IMR-90 (cell line): ENCODE measurements at regions not wholly inside any gene's neighbourhood (a gene's known extent, or its start where the extent isn't known, plus 50 kb on each side); places are given as distances from the start of the nearest gene placed in this dataset.

Experiments used
- ATAC-seq: fragments of 200-7000 bp; cut with Tn5 transposase; 2 replicates; pipeline ENCODE4 v1.9.1; 2020; ENCODE audit warnings: low read depth, mild to moderate bottlenecking, moderate library complexity
- BruUV-seq: library from RNA; stranded (reverse); fragments of 400-500 nt; replicated peaks from 2 replicates; lab custom pipeline; 2021; lab: Mats Ljungman, UMichigan
- CTCF ChIA-PET: fragments of 300-600 bp; formaldehyde crosslinking; extraction: SDS; loops from one replicate; lab custom pipeline; 2021; ENCODE audit warnings: antibody characterized with exemption; lab: Yijun Ruan, JAX
- POLR2A ChIA-PET: fragments of 300-600 bp; sonication (Branson Sonifier 250); formaldehyde crosslinking; loops from one replicate; lab custom pipeline; 2022; ENCODE audit warnings: antibody characterized with exemption; ENCODE audit not compliant: unreplicated experiment; lab: Charles Lee
- DNase-seq: peaks from one replicate; pipeline ENCODE4 v3.0.0; 2013
- H2AFZ ChIP-seq: replicated peaks from 2 replicates; pipeline ENCODE3; 2013; ENCODE audit warnings: low read length, mild to moderate bottlenecking; ENCODE audit not compliant: poor library complexity
- H2AK5ac ChIP-seq: 2 replicates; pipeline ENCODE4 v1.6.1; 2013; ENCODE audit warnings: low read depth, low read length, inconsistent platforms
- H2AK9ac ChIP-seq: replicated peaks from 2 replicates; pipeline ENCODE3; 2013; ENCODE audit warnings: mild to moderate bottlenecking, low read depth, low read length, moderate library complexity; ENCODE audit not compliant: poor library complexity
- H2BK120ac ChIP-seq: 2 replicates; pipeline ENCODE4 v1.6.1; 2013; ENCODE audit warnings: low read depth, low read length, inconsistent platforms
- H2BK15ac ChIP-seq: 3 replicates; pipeline ENCODE4 v1.6.1; 2013; ENCODE audit warnings: low read depth, low read length, inconsistent platforms
- H2BK20ac ChIP-seq: 2 replicates; pipeline ENCODE4 v1.6.1; 2013; ENCODE audit warnings: low read depth, mild to moderate bottlenecking, inconsistent platforms, low read length, moderate library complexity
- H2BK5ac ChIP-seq: 2 replicates; pipeline ENCODE4 v1.6.1; 2013; ENCODE audit warnings: mild to moderate bottlenecking, low read depth, low read length, inconsistent platforms; ENCODE audit not compliant: poor library complexity, severe bottlenecking
- H3K14ac ChIP-seq: replicated peaks from 2 replicates; pipeline ENCODE4 v1.6.1; 2013; ENCODE audit warnings: low read depth, low read length, inconsistent platforms
- H3K18ac ChIP-seq: 2 replicates; pipeline ENCODE4 v1.6.1; 2013; ENCODE audit warnings: low read depth, low read length, control low read depth
- H3K23ac ChIP-seq: 2 replicates; pipeline ENCODE4 v1.6.1; 2013; ENCODE audit warnings: low read depth, low read length, inconsistent platforms
- H3K27ac ChIP-seq: 2 replicates; pipeline ENCODE4 v1.5.1; 2013; ENCODE audit warnings: mild to moderate bottlenecking, control low read depth, low read length; ENCODE audit not compliant: insufficient read depth
- H3K27me3 ChIP-seq: 2 replicates; pipeline ENCODE4 v1.6.1; 2013; ENCODE audit warnings: low read length; ENCODE audit not compliant: control insufficient read depth, insufficient read depth
- H3K36me3 ChIP-seq: 2 replicates; pipeline ENCODE4 v1.6.1; 2013; ENCODE audit warnings: low read length, mixed read lengths; ENCODE audit not compliant: control insufficient read depth, insufficient read depth
- H3K4ac ChIP-seq: 2 replicates; pipeline ENCODE4 v1.6.1; 2013; ENCODE audit warnings: low read depth, low read length, inconsistent platforms
- H3K4me1 ChIP-seq: 2 replicates; pipeline ENCODE4 v1.6.1; 2013; ENCODE audit warnings: low read length, mixed read lengths; ENCODE audit not compliant: control insufficient read depth, insufficient read depth
- H3K4me2 ChIP-seq: 2 replicates; pipeline ENCODE4 v1.6.1; 2013; ENCODE audit warnings: low read depth, mild to moderate bottlenecking, control low read depth, low read length, moderate library complexity
- H3K4me3 ChIP-seq: 2 replicates; pipeline ENCODE4 v1.5.1; 2013; ENCODE audit warnings: low read depth, mild to moderate bottlenecking, control low read depth, low read length, moderate library complexity; ENCODE audit not compliant: insufficient read depth
- H3K56ac ChIP-seq: 2 replicates; pipeline ENCODE4 v1.6.1; 2013; ENCODE audit warnings: low read length, inconsistent platforms; ENCODE audit not compliant: insufficient read depth; ENCODE audit errors: extremely low read depth
- H3K79me1 ChIP-seq, 2 experiments: 2 replicates each; pipeline ENCODE4 v1.6.1; 2013; ENCODE audit warnings: low read length in 2 of 2, inconsistent platforms in 1 of 2, low read depth in 1 of 2
- H3K9ac ChIP-seq: 2 replicates; pipeline ENCODE4 v1.6.1; 2013; ENCODE audit warnings: low read depth, low read length, control low read depth
- H3K9me1 ChIP-seq: 2 replicates; pipeline ENCODE4 v1.6.1; 2013; ENCODE audit warnings: low read length, inconsistent platforms; ENCODE audit not compliant: insufficient read depth
- H3K9me3 ChIP-seq: 2 replicates; pipeline ENCODE4 v1.6.1; 2013; ENCODE audit warnings: low read length; ENCODE audit not compliant: control insufficient read depth, insufficient read depth
- H4K20me1 ChIP-seq: 2 replicates; pipeline ENCODE4 v1.6.1; 2013; ENCODE audit warnings: low read length, inconsistent platforms; ENCODE audit not compliant: insufficient read depth
- H4K5ac ChIP-seq: 2 replicates; pipeline ENCODE4 v1.6.1; 2013; ENCODE audit warnings: mild to moderate bottlenecking, low read depth, low read length, control low read depth
- H4K8ac ChIP-seq, 2 experiments: 2 replicates each; pipeline ENCODE4 v1.6.1; 2013; ENCODE audit warnings: low read depth in 2 of 2, low read length in 2 of 2, control low read depth in 1 of 2, inconsistent platforms in 1 of 2
- H4K91ac ChIP-seq: 2 replicates; pipeline ENCODE4 v1.6.1; 2013; ENCODE audit warnings: low read depth, low read length, inconsistent platforms; ENCODE audit not compliant: insufficient read depth
- BHLHE40 ChIP-seq: fragments of 150-350 bp; IDR thresholded peaks from 2 replicates; pipeline ENCODE4 v1.6.1; 2016; ENCODE audit warnings: mild to moderate bottlenecking, low read depth, low read length
- CEBPB ChIP-seq: IDR thresholded peaks from 2 replicates; pipeline ENCODE4 v1.6.1; 2012; ENCODE audit warnings: low read depth, low read length, improper control_type of control experiment
- CHD1 ChIP-seq: IDR thresholded peaks from 2 replicates; pipeline ENCODE4 v1.6.1; 2012; ENCODE audit warnings: low read depth, low read length, improper control_type of control experiment
- FOS ChIP-seq: fragments of 150-350 bp; IDR thresholded peaks from 2 replicates; pipeline ENCODE4 v1.6.1; 2016; ENCODE audit warnings: low read depth, low read length
- MAFK ChIP-seq: IDR thresholded peaks from 2 replicates; pipeline ENCODE4 v1.6.1; 2012; ENCODE audit warnings: low read depth, low read length, improper control_type of control experiment
- MAZ ChIP-seq: IDR thresholded peaks from 2 replicates; pipeline ENCODE4 v1.6.1; 2012; ENCODE audit warnings: low read depth, mild to moderate bottlenecking, low read length, improper control_type of control experiment, moderate library complexity, borderline replicate concordance
- POLR2A ChIP-seq: IDR thresholded peaks from 2 replicates; pipeline ENCODE4 v1.6.1; 2012; ENCODE audit warnings: mild to moderate bottlenecking, low read depth, low read length
- RAD21 ChIP-seq: IDR thresholded peaks from 2 replicates; pipeline ENCODE4 v1.6.1; 2012; ENCODE audit warnings: low read length, improper control_type of control experiment
- RCOR1 ChIP-seq: IDR thresholded peaks from 2 replicates; pipeline ENCODE4 v1.6.1; 2012; ENCODE audit warnings: mild to moderate bottlenecking, low read length, improper control_type of control experiment; ENCODE audit not compliant: insufficient replicate concordance
- RFX5 ChIP-seq: IDR thresholded peaks from 2 replicates; pipeline ENCODE4 v1.8.0; 2012; ENCODE audit warnings: low read depth, mild to moderate bottlenecking, low read length, moderate library complexity
- SMC3 ChIP-seq: fragments of 150-350 bp; IDR thresholded peaks from 2 replicates; pipeline ENCODE4 v1.6.1; 2016; ENCODE audit warnings: low read depth, mild to moderate bottlenecking, antibody characterized with exemption, low read length, moderate library complexity
- USF2 ChIP-seq: fragments of 150-350 bp; IDR thresholded peaks from 2 replicates; pipeline ENCODE4 v1.6.1; 2017; ENCODE audit warnings: mild to moderate bottlenecking, antibody characterized with exemption, low read length, low read depth
- WGBS, 2 experiments: methylation state at CpG; one replicate each; pipeline versions ENCODE4 v1.1.5 to v1.1.7; 2013; ENCODE audit warnings: missing lambda C conversion rate in 2 of 2; ENCODE audit not compliant: insufficient read length in 1 of 2; ENCODE audit errors: extremely low coverage in 2 of 2; 5-methylcytosine and 5-hydroxymethylcytosine counted together
- dilution Hi-C: fragments of 300-500 bp; cut with HindIII; formaldehyde crosslinking; loops from one replicate; pipeline ENCODE4 v1.14.3; 2018; ENCODE audit warnings: low sequenced_read_pairs; ENCODE audit not compliant: unreplicated experiment
- in situ Hi-C: fragments of 300-500 bp; cut with MboI; formaldehyde crosslinking; loops from 3 replicates; pipeline ENCODE4 v1.14.3; 2019; ENCODE audit warnings: low sequenced_read_pairs, inconsistent platforms, mixed read lengths
- intact Hi-C: fragments of 100-400 bp; cut with micrococcal nuclease; formaldehyde crosslinking; loops from 2 replicates; pipeline ENCODE4 v1.10.0; 2022

- peak; percentile 95 for ATAC-seq
- CTCF ChIA-PET, result interaction anchor here (0.6 kb wide), 1 partner anchor 512 kb away, joined by 3 read pairs; no protein-coding TSS in a partner anchor
- no peak overlapping the region for H3K4me3 ChIP-seq
- no peaks in the 10 kb centered on the region for H3K79me1 ChIP-seq
- peak overlapping the region; percentile 83 for H3K4ac ChIP-seq
- H2AFZ ChIP-seq, result peak overlapping the region; percentile 84
- peak overlapping the region; percentile 98 for H2AK5ac ChIP-seq
- peak overlapping the region; percentile 93 for H4K5ac ChIP-seq
- dilution Hi-C loops, result no loop called here
- no peaks in the 10 kb centered on the region for H4K20me1 ChIP-seq
- in situ Hi-C loops, result no loop called here
- DNase-seq, result peak; percentile 98
- H3K36me3 ChIP-seq, result no peaks in the 10 kb centered on the region
- H3K9ac ChIP-seq, result peak overlapping the region; percentile 69
- intact Hi-C loops, result loop anchor here (5.0 kb wide), 1 partner anchor 167 kb away; no protein-coding TSS in a partner anchor
- TF ChIP-seq RCOR1 (peak; percentile 24), CEBPB (peak; percentile 11; the same call in 1 of the 2 replicates), CHD1 (no peak), FOS (peak; percentile 78), MAZ (no peak), USF2 (peak; percentile 66), RAD21 (0 out of 2 replicates have a peak, but pooled peaks have one; percentile 8), POLR2A (no peak), BHLHE40 (peak; percentile 60), MAFK (no peak), SMC3 (no peak), RFX5 (no peak)
- H3K18ac ChIP-seq, result peak overlapping the region; percentile 93
- peak overlapping the region; percentile 96 for H2BK5ac ChIP-seq
- H2AK9ac ChIP-seq, result peak overlapping the region; percentile 60
- H2BK20ac ChIP-seq, result peak overlapping the region; percentile 96
- H3K4me1 ChIP-seq, result peaks cover 7% of the 10 kb centered on the region
- H3K56ac ChIP-seq, result peak overlapping the region; percentile 68
- H3K14ac ChIP-seq, result peak overlapping the region; percentile 61
- H2BK15ac ChIP-seq, result peak overlapping the region; percentile 88
- peak overlapping the region; percentile 95 for H3K27ac ChIP-seq
- no peaks in the 10 kb centered on the region for H3K27me3 ChIP-seq
- H3K9me3 ChIP-seq, result no peaks in the 10 kb centered on the region
- peak overlapping the region; percentile 68 to 92 for H4K8ac ChIP-seq
- H4K91ac ChIP-seq, result peak overlapping the region; percentile 92
- peak overlapping the region; percentile 68 for H3K4me2 ChIP-seq
- H2BK120ac ChIP-seq, result peak overlapping the region; percentile 94
- H3K9me1 ChIP-seq, result peaks cover 3% of the 10 kb centered on the region; the same call in 1 of the 2 replicates
- 44% methylated on average over 6 of the region's 17 CpGs; no CpG with 5 or more reads in 1 of the 2 experiments for WGBS, 2 experiments
- BruUV-seq, result no TSS peak
- POLR2A ChIA-PET, result no interaction called here
- H3K23ac ChIP-seq, result peak overlapping the region; percentile 57; the same call in 1 of the 2 replicates
Observed at GRCh38 chr1:244214009-244214967, 163.2 kb downstream of the ZBTB18 start.
